Upper lobe of left lung (tissue), 6 donors: ENCODE measurements at regions not wholly inside any gene's neighbourhood (a gene's known extent, or its start where the extent isn't known, plus 50 kb on each side); places are given as distances from the start of the nearest gene placed in this dataset.

Experiments
- ATAC-seq, 2 donors: fragments of 200-7000 bp; cut with Tn5 transposase; one replicate each; pipeline ENCODE4 v1.9.1; 2022; ENCODE audit warnings: mild to moderate bottlenecking in 2 of 2, moderate library complexity in 2 of 2; ENCODE audit not compliant: low FRiP score in 2 of 2
- DNase-seq, 2 donors: peaks; one replicate each; pipeline ENCODE4 v3.0.0-alpha.2; 2019 to 2020
- H3K27ac ChIP-seq, 4 donors: fragments of 200-600 bp; sonication (generic); one replicate each; pipeline ENCODE4 v1.5.1; 2016 to 2019
- H3K27me3 ChIP-seq, 4 donors: fragments of 200-600 bp; sonication (generic); one replicate each; pipeline ENCODE4 v1.5.1; 2017 to 2019
- H3K36me3 ChIP-seq, 4 donors: fragments of 200-600 bp; sonication (generic); one replicate each; pipeline ENCODE4 v1.5.1; 2016 to 2019
- H3K4me1 ChIP-seq, 4 donors: fragments of 200-600 bp; sonication (generic); one replicate each; pipeline ENCODE4 v1.5.1; 2018 to 2019
- H3K4me3 ChIP-seq, 4 donors: fragments of 200-600 bp; sonication (generic); one replicate each; pipeline ENCODE4 v1.5.1; 2017 to 2019; ENCODE audit warnings: mild to moderate bottlenecking in 2 of 4, moderate library complexity in 1 of 4
- H3K9me3 ChIP-seq, 4 donors: fragments of 200-600 bp; sonication (generic); one replicate each; pipeline ENCODE4 v1.5.1; 2018 to 2019
- CTCF ChIP-seq, 6 experiments: fragments of 450-650 bp in 4 of 6; fragments of 200-600 bp in 2 of 6; sonication (generic) in 2 of 6; IDR thresholded peaks; one replicate each; pipeline ENCODE4 v1.5.1; 2016 to 2019; ENCODE audit warnings: antibody characterized with exemption in 6 of 6
- EP300 ChIP-seq, 4 donors: sonication (generic); formaldehyde crosslinking; IDR thresholded peaks; one replicate each; pipeline ENCODE4 v1.5.1; 2017; ENCODE audit warnings: antibody characterized with exemption in 4 of 4, control low read depth in 2 of 4
- POLR2A ChIP-seq, 4 donors: fragments of 450-650 bp; IDR thresholded peaks; one replicate each; pipeline ENCODE4 v1.5.1; 2016 to 2017; ENCODE audit warnings: antibody characterized with exemption in 4 of 4, mild to moderate bottlenecking in 2 of 4
- POLR2AphosphoS5 ChIP-seq, 2 donors: sonication (generic); formaldehyde crosslinking; IDR thresholded peaks; one replicate each; pipeline ENCODE4 v1.5.1; 2017; ENCODE audit warnings: antibody characterized with exemption in 2 of 2
- WGBS, 2 donors: methylation state at CpG; one replicate each; pipeline ENCODE4 v1.1.5; 2017 to 2018; 5-methylcytosine and 5-hydroxymethylcytosine counted together
- donor health status: DM: no; HTN: no; CAD: no; lungs with moderate emphysema.
- donor health status: DM: no; HTN: yes; CAD: no; lungs with severe emphysema.

DNA sequence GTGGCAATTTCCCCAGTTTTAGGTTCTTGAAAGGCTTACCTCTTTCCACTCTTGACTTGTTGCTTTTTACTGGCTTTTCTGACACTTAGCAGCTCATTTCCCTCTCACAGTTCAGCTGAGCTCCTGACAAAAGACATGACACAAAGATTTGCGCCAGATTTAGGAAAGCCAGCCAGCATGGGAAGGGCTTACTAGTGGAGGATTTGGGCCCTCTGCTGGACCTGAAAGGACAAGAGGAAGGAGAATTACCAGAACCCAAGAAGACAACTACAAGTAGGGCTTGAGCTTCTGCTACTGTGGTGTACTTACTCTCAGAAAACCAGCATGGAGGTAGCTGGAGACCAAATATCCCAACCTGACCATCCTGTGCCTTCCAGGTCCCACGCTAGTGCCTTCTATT is 784.5 kb downstream of the BRINP3 start:
- H3K4me1 ChIP-seq = no peaks in the 10 kb centered on the region
- no peak for DNase-seq
- no peaks in the 10 kb centered on the region for H3K36me3 ChIP-seq
- no peak for ATAC-seq
- no peak overlapping the region for H3K4me3 ChIP-seq
- H3K9me3 ChIP-seq = peaks cover 0 to 6% (median 0%) of the 10 kb centered on the region in 4 donors
- H3K27ac ChIP-seq = no peak overlapping the region
- no peak for TF ChIP-seq POLR2AphosphoS5 (IDR thresholded peaks at IDR 0.05)
- no peaks in the 10 kb centered on the region for H3K27me3 ChIP-seq
- WGBS, 2 donors = 78 to 92% methylated on average over 2 of the region's 2 CpGs

DNA sequence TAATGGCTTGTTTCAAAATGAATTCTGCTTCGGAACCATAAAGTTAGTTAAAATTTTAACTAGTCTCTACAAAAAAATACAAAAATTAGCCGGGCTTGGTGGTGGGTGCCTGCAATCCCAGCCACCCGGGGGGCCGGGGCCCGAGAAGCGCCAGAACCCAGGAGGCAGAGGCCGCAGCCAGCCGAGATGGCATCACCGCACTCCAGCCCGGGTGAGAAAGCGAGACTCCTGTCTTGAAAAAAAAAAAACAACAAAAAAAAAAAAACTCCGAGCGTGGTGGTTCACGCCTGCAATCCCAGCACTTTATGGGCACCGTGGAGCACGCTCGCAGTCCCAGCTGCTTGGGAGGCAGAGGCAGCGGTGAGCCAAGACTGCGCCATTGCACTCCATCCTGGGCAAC is 781.4 kb downstream of the BRINP3 start:
- Histone ChIP-seq H3K27ac (no peak overlapping the region), H3K4me3 (no peak overlapping the region), H3K4me1 (no peaks in the 10 kb centered on the region), H3K27me3 (no peaks in the 10 kb centered on the region), H3K9me3 (peaks cover 0 to 6% (median 0%) of the 10 kb centered on the region in 4 donors), H3K36me3 (no peaks in the 10 kb centered on the region)
- DNase-seq (peak in 1 of 2 donors; percentile 40), ATAC-seq (no peak)
- TF ChIP-seq POLR2AphosphoS5 (IDR thresholded peaks at IDR 0.05) (no peak), POLR2A (IDR thresholded peaks at IDR 0.05) (no peak), EP300 (IDR thresholded peaks at IDR 0.05) (no peak), CTCF (IDR thresholded peaks at IDR 0.05) (no peak)
- 94 to 98% methylated on average over 19 of the region's 19 CpGs for WGBS, 2 donors

GRCh38 chr1:189697113-189697512 is 780.6 kb downstream of the BRINP3 start:
- Histone ChIP-seq H3K9me3 (peaks cover 0 to 6% (median 0%) of the 10 kb centered on the region in 4 donors), H3K4me1 (no peaks in the 10 kb centered on the region), H3K4me3 (no peak overlapping the region), H3K27me3 (no peaks in the 10 kb centered on the region), H3K27ac (no peak overlapping the region), H3K36me3 (no peaks in the 10 kb centered on the region)
- 94 to 99% methylated on average over 22 of the region's 22 CpGs for WGBS, 2 donors
- no peak for ATAC-seq
- TF ChIP-seq POLR2AphosphoS5 (IDR thresholded peaks at IDR 0.05) (no peak), POLR2A (IDR thresholded peaks at IDR 0.05) (no peak), EP300 (IDR thresholded peaks at IDR 0.05) (no peak), CTCF (IDR thresholded peaks at IDR 0.05) (no peak)
- peak in 1 of 2 donors; percentile 77 for DNase-seq

DNA sequence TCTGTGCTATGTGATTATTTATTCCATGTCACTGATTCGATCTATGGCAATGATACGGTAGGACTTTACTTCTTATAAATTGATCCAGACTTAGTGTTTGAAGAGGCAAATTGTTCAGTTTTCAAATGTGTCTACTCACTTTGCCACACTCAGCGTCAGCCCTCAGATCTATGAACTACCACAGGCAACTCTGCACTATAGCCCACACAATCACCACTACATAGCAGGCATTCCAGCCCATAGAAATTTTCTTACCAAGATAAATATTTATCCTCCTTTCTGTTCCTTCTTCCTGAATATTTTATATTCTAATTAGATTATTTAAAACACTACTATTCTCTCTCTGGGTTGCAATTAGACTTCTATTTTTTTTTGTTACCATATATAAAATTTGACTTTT is 776.1 kb downstream of the BRINP3 start:
- H3K4me3 ChIP-seq = no peak overlapping the region
- H3K36me3 ChIP-seq = no peaks in the 10 kb centered on the region
- H3K27ac ChIP-seq = no peak overlapping the region
- peaks cover 0 to 6% (median 0%) of the 10 kb centered on the region in 4 donors for H3K9me3 ChIP-seq
- TF ChIP-seq POLR2A (IDR thresholded peaks at IDR 0.05) = no peak
- no peak for TF ChIP-seq EP300 (IDR thresholded peaks at IDR 0.05)
- no peak for TF ChIP-seq CTCF (IDR thresholded peaks at IDR 0.05)
- TF ChIP-seq POLR2AphosphoS5 (IDR thresholded peaks at IDR 0.05) = no peak
- DNase-seq (no peak), ATAC-seq (no peak)
- no peaks in the 10 kb centered on the region for H3K27me3 ChIP-seq
- 66 to 72% methylated on average over 3 of the region's 3 CpGs for WGBS, 2 donors
- no peaks in the 10 kb centered on the region for H3K4me1 ChIP-seq

DNA sequence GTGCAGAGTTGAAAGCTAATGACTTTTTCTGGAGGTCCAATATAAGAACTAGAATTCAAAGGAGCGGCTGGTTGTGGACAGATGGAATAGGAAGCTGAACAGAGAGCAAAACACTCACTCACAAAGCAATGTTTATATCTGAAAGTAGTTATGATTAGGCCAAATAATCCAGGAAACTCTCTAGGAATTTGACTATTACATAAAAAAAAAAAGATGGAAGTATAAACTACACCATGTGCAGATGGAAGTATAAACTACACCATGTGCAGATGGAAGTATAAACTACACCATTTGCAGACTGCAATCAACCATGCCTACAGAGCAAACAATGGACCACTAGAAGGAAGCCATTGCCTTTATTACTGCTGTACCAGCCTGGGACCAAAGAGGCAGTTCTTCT is 771.1 kb downstream of the BRINP3 start:
- Histone ChIP-seq H3K36me3 (no peaks in the 10 kb centered on the region), H3K9me3 (no peaks in the 10 kb centered on the region), H3K27ac (no peak overlapping the region), H3K27me3 (no peaks in the 10 kb centered on the region), H3K4me1 (no peaks in the 10 kb centered on the region), H3K4me3 (no peak overlapping the region)
- ATAC-seq = no peak
- WGBS, 2 donors = 55 to 61% methylated on average over 1 of the region's 1 CpG
- TF ChIP-seq POLR2AphosphoS5 (IDR thresholded peaks at IDR 0.05) = no peak
- TF ChIP-seq POLR2A (IDR thresholded peaks at IDR 0.05) = no peak
- TF ChIP-seq CTCF (IDR thresholded peaks at IDR 0.05) = no peak
- TF ChIP-seq EP300 (IDR thresholded peaks at IDR 0.05) = no peak
- DNase-seq = no peak
